Gastrocnemius medialis (tissue), 4 donors: ENCODE measurements at regions not wholly inside any gene's neighbourhood (a gene's known extent, or its start where the extent isn't known, plus 50 kb on each side); places are given as distances from the start of the nearest gene placed in this dataset.

Source experiments
- CTCF ChIP-seq, 5 experiments: fragments of 450-650 bp in 3 of 5; fragments of 200-600 bp in 2 of 5; sonication (generic) in 2 of 5; IDR thresholded peaks in 4 of 5; conservative IDR thresholded peaks in 1 of 5; 1 replicate in 4 of 5; 2 replicates in 1 of 5; pipeline ENCODE4 v1.5.1; 2016 to 2019; ENCODE audit warnings: antibody characterized with exemption in 5 of 5, mild to moderate bottlenecking in 3 of 5, moderate library complexity in 3 of 5
- POLR2A ChIP-seq, 2 donors: fragments of 450-650 bp; IDR thresholded peaks; one replicate each; pipeline ENCODE4 v1.6.1; 2017; ENCODE audit warnings: antibody characterized with exemption in 2 of 2, mild to moderate bottlenecking in 2 of 2, moderate library complexity in 2 of 2

GRCh38 chr16:62692685-62693084 is 656.4 kb upstream of the CDH8 start:
- TF ChIP-seq CTCF (IDR thresholded peaks at IDR 0.05 in 4 of 5, conservative IDR thresholded peaks at IDR 0.05 in 1 of 5) = no peak
- TF ChIP-seq POLR2A (IDR thresholded peaks at IDR 0.05) = no peak
